Thyroid gland (tissue), 4 donors: ENCODE measurements at regions not wholly inside any gene's neighbourhood (a gene's known extent, or its start where the extent isn't known, plus 50 kb on each side); places are given as distances from the start of the nearest gene placed in this dataset.

Source experiments
- DNase-seq, 2 donors: peaks; one replicate each; pipeline ENCODE4 v3.0.0-alpha.2; 2019
- H3K27ac ChIP-seq, 3 donors: fragments of 200-600 bp; sonication (generic); 1 replicate in 2 of 3; 2 replicates in 1 of 3; pipeline ENCODE4 v1.5.1; 2016 to 2019; ENCODE audit warnings: mild to moderate bottlenecking in 1 of 3, moderate library complexity in 1 of 3
- H3K27me3 ChIP-seq: fragments of 200-600 bp; sonication (generic); one replicate; pipeline ENCODE4 v1.5.1; 2019
- H3K36me3 ChIP-seq, 2 donors: fragments of 200-600 bp; sonication (generic); one replicate each; pipeline ENCODE4 v1.5.1; 2016 to 2019
- H3K4me1 ChIP-seq, 2 donors: fragments of 200-600 bp; sonication (generic); one replicate each; pipeline ENCODE4 v1.5.1; 2017 to 2019
- H3K4me3 ChIP-seq, 3 donors: fragments of 200-600 bp; sonication (generic); replicated peaks in 1 of 3; 1 replicate in 2 of 3; 2 replicates in 1 of 3; pipeline ENCODE4 v1.5.1; 2016; ENCODE audit warnings: mild to moderate bottlenecking in 1 of 3
- H3K9me3 ChIP-seq: fragments of 200-600 bp; sonication (generic); one replicate; pipeline ENCODE4 v1.5.1; 2017
- CTCF ChIP-seq, 6 experiments: fragments of 200-600 bp in 3 of 6; fragments of 450-650 bp in 3 of 6; sonication (generic) in 3 of 6; IDR thresholded peaks; one replicate each; pipeline ENCODE4 v1.5.1; 2016 to 2019; ENCODE audit warnings: antibody characterized with exemption in 6 of 6, mild to moderate bottlenecking in 2 of 6, inconsistent platforms in 1 of 6, moderate library complexity in 1 of 6
- POLR2A ChIP-seq, 2 donors: fragments of 450-650 bp; IDR thresholded peaks; one replicate each; pipeline ENCODE4 v1.6.1; 2017; ENCODE audit warnings: antibody characterized with exemption in 2 of 2, mild to moderate bottlenecking in 2 of 2, moderate library complexity in 1 of 2
- WGBS, 2 donors: methylation state at CpG; one replicate each; pipeline ENCODE4 v1.1.5; 2017; 5-methylcytosine and 5-hydroxymethylcytosine counted together
- intact Hi-C: fragments of 100-400 bp; cut with DNase I; formaldehyde crosslinking; loops from one replicate; pipeline ENCODE4 v1.15.1; 2023

DNA sequence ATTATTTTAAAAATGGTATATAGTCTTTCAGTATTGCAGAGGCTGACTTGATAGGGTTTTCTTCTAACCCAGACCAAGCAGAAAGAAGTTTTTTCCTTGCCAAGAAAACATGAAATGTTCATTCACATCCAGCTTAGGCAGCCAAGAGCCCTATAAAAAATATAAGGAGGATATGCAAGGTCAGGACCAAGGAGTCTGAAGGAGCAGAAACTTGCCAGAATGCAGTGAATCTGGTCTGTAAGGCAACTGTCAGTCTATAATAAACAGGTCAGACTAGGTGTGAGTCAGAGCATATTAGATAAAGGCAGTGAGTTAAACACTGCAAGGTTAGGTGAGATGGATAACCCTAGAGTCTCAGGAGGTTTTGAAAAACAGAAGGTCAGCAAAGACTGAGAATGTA, 645.5 kb downstream of the C12orf50 start:
- intact Hi-C loops, result no loop called here
- H3K4me3 ChIP-seq, result no peak overlapping the region
- TF ChIP-seq POLR2A (IDR thresholded peaks at IDR 0.05), result no peak
- no peak for TF ChIP-seq CTCF (IDR thresholded peaks at IDR 0.05)

DNA sequence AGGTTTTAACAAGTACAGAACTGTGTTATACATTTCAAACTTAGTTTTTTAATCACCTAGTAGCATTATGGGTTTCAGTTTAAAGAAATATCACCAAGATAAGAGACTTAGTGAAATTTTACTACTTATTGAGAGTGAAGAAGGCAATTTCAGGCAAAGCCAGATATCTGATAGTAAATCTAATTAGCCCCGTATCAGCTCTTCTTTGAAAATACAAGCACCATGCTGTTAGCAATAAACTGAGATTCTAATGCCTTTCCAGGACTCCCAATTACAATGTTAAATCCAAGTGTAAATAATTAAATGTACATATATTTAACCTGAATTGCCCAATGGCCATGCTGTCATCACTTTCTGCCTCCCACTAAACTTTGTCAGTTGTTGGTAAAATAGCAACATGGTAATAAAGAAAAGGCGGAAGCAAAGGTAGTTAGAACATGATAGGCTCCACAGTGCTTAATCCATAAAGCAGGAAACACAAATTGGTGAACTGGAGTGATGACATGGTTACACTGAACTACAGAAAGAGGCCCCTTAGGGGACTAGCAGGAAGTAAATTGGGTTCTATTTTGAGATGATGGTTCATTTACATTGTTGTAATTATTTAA, 646.1 kb downstream of the C12orf50 start:
- WGBS, 2 donors, result 87 to 88% methylated on average over 2 of the region's 2 CpGs
- H3K9me3 ChIP-seq, result no peaks in the 10 kb centered on the region
- no peak overlapping the region for H3K27ac ChIP-seq
- no peaks in the 10 kb centered on the region for H3K27me3 ChIP-seq
- H3K4me1 ChIP-seq, result no peaks in the 10 kb centered on the region
- intact Hi-C loops, result no loop called here
- H3K36me3 ChIP-seq, result no peaks in the 10 kb centered on the region
- no peak for DNase-seq
- TF ChIP-seq POLR2A (IDR thresholded peaks at IDR 0.05) (no peak), CTCF (IDR thresholded peaks at IDR 0.05) (no peak)
- H3K4me3 ChIP-seq, result no peak overlapping the region

More for the DNA sequence above, 645.5 kb downstream of the C12orf50 start:
- H3K4me1 ChIP-seq, result no peaks in the 10 kb centered on the region
- no peak for DNase-seq
- H3K27me3 ChIP-seq, result no peaks in the 10 kb centered on the region
- no peak overlapping the region for H3K27ac ChIP-seq
- H3K36me3 ChIP-seq, result no peaks in the 10 kb centered on the region
- no peaks in the 10 kb centered on the region for H3K9me3 ChIP-seq

GRCh38 chr12:87382436-87382835, 646.8 kb downstream of the C12orf50 start:
- H3K36me3 ChIP-seq, result no peaks in the 10 kb centered on the region
- H3K4me3 ChIP-seq, result no peak overlapping the region
- H3K9me3 ChIP-seq, result no peaks in the 10 kb centered on the region
- 93% methylated on average over 2 of the region's 2 CpGs for WGBS, 2 donors
- intact Hi-C loops, result no loop called here
- DNase-seq, result no peak
- TF ChIP-seq POLR2A (IDR thresholded peaks at IDR 0.05) (no peak), CTCF (IDR thresholded peaks at IDR 0.05) (no peak)
- H3K4me1 ChIP-seq, result no peaks in the 10 kb centered on the region
- no peak overlapping the region for H3K27ac ChIP-seq
- no peaks in the 10 kb centered on the region for H3K27me3 ChIP-seq

DNA sequence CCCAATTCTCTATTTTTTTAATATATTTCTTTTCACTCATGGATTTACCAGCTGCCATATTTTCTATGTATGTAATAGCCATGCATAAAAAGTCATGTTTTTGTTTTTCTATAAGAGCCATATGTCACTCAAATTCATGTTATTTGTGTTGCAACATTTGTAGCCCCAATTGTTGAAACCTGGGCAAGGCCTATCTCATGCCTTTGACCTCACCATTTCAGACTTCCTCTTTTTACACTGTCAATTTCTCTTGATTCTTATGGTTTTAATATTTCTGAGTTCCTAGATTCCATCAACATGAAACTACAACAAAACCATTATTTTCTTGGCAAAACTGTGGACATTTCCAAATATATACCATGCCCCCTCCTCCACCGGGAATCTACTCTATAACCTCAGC, 647.5 kb downstream of the C12orf50 start:
- H3K9me3 ChIP-seq, result no peaks in the 10 kb centered on the region
- intact Hi-C loops, result no loop called here
- DNase-seq, result no peak
- 91 to 93% methylated on average over 1 of the region's 1 CpG for WGBS, 2 donors
- no peak overlapping the region for H3K27ac ChIP-seq
- TF ChIP-seq CTCF (IDR thresholded peaks at IDR 0.05) (no peak), POLR2A (IDR thresholded peaks at IDR 0.05) (no peak)
- no peaks in the 10 kb centered on the region for H3K27me3 ChIP-seq
- no peaks in the 10 kb centered on the region for H3K36me3 ChIP-seq
- H3K4me3 ChIP-seq, result no peak overlapping the region
- H3K4me1 ChIP-seq, result no peaks in the 10 kb centered on the region

GRCh38 chr12:87378526-87378925, 650.7 kb downstream of the C12orf50 start:
- no peak overlapping the region for H3K4me3 ChIP-seq
- no peaks in the 10 kb centered on the region for H3K4me1 ChIP-seq
- TF ChIP-seq POLR2A (IDR thresholded peaks at IDR 0.05), result no peak
- TF ChIP-seq CTCF (IDR thresholded peaks at IDR 0.05), result no peak
- H3K9me3 ChIP-seq, result no peaks in the 10 kb centered on the region
- no peaks in the 10 kb centered on the region for H3K27me3 ChIP-seq
- DNase-seq, result no peak
- WGBS, 2 donors, result 81 to 88% methylated on average over 2 of the region's 2 CpGs
- no peaks in the 10 kb centered on the region for H3K36me3 ChIP-seq
- intact Hi-C loops, result no loop called here
- no peak overlapping the region for H3K27ac ChIP-seq
